ENCODE measurements at regions not wholly inside any gene's neighbourhood (a gene's known extent, or its start where the extent isn't known, plus 50 kb on each side); places are given as distances from the start of the nearest gene placed in this dataset.
A peak's percentile ranks its signal among the peaks of the same experiment; 100 is the strongest.

GRCh38 chr17:33750943-33751701 is 458.0 kb upstream of the ASIC2 start:
- TF ChIP-seq, protein P1, sequence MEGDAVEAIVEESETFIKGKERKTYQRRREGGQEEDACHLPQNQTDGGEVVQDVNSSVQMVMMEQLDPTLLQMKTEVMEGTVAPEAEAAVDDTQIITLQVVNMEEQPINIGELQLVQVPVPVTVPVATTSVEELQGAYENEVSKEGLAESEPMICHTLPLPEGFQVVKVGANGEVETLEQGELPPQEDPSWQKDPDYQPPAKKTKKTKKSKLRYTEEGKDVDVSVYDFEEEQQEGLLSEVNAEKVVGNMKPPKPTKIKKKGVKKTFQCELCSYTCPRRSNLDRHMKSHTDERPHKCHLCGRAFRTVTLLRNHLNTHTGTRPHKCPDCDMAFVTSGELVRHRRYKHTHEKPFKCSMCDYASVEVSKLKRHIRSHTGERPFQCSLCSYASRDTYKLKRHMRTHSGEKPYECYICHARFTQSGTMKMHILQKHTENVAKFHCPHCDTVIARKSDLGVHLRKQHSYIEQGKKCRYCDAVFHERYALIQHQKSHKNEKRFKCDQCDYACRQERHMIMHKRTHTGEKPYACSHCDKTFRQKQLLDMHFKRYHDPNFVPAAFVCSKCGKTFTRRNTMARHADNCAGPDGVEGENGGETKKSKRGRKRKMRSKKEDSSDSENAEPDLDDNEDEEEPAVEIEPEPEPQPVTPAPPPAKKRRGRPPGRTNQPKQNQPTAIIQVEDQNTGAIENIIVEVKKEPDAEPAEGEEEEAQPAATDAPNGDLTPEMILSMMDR (IDR thresholded peaks at IDR 0.05) = peak; percentile 87 to 99 (median 94)
- TF ChIP-seq POLR2A (IDR thresholded peaks at IDR 0.05) = no peak

Measured in heart left ventricle (tissue), 13 donors.